8988T (cell line): ENCODE measurements at regions not wholly inside any gene's neighbourhood (a gene's known extent, or its start where the extent isn't known, plus 50 kb on each side); places are given as distances from the start of the nearest gene placed in this dataset.

Experiments used
- DNase-seq: peaks from one replicate; pipeline ENCODE4 v3.0.0; 2011

DNA sequence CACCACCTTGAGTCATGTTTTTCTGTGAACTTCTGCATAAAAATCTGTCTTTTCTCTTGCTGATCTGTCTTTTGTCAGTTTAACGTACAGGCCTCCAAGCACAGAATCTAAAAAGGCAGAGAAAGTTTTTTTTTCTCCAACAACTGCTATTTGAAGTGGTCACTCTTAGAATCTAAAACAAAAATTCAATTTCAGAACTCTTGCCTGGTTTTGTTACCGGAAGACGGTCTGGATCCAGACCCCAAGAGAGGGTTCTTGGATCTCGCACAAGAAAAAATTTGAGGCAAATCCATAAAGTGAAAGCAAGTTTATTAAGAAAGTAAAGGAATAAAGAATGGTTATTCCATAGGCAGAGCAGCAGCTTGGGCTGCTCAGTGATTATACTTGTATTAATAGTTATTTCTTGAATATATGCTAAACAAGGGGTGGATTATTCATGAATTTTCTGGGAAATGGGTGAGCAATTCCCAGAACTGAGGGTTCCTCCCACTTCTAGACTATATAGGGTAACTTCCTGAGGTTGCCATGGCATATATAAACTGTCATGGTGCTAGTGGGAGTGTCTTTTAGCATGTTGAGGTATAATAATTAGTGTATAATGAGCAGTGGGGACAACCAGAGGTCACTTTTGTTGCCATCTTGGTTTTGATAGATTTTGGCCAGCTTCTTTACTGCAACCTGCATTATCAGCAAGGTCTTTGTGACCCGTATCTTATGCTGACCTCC, 150.0 kb upstream of the PLEKHA5 start:
- DNase-seq: no peak

DNA sequence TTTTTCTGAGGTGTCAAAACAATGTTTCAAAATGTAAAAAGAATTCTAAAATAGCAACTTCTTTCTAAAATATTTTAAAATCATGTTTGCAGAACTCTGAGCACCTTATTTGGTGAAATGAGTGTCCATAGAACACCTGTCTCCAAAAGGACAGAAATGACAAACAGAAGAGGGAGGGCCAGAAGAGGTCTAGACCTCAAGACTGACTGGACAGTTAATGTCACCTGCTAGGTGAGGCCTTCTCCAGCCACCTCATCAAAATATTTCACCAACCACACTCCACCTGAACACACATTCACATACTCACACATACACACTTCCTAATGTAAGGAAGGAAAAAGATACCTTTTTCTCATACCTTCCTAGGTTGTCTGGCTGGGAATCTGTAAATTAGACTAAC, 147.8 kb upstream of the PLEKHA5 start:
- DNase-seq: no peak

DNA sequence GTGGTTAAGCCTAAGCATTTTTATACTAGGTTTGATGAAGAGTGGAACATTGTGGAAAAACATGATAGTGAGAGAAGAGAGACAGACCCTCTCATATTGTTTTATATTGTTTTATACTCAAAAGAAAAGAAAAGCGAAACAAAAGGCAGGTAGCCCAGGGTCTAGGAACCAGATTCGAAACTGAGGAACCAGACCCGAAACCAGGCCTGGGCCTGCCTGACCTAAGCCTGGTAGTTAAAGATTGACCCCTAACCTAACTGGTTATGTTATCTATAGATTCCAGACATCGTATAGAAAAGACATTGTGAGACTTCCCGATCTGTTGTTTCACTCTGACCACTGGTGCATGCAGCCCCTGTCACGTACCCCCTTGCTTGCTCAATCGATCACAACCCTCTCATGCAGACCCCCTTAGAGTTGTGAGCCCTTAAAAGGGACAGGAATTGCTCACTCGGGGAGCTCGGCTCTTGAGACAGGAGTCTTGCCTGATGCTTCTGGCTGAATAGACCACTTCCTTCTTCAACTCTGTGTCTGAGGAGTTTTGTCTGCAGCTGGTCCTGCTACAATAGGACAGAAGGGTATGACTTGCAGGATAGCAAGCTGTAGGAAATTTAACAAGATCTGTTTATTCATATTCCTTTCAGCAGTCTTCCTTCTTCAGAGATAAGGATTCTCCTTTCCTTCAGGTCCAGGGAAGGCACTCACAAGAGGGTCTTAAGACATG, 147.1 kb upstream of the PLEKHA5 start:
- DNase-seq: no peak

DNA sequence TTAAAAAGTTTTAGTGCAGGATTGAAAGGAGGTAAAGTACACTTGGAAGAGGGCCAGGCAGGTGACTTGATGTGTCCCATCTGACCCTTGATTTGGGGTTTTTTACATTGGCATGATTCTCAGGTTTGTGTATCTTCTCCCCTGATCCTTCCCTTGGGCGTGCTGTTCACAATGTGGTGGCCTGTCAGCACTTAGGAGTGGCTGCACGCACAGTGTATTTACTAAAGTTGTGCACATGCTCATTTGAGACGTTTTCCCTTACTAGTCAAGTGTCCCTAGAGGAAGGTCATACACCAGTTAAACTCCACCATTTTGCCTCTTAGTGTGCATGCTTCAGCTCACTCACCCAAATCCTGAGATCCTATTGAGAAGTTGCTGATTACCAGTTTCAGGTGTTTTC, 145.7 kb upstream of the PLEKHA5 start:
- no peak for DNase-seq

DNA sequence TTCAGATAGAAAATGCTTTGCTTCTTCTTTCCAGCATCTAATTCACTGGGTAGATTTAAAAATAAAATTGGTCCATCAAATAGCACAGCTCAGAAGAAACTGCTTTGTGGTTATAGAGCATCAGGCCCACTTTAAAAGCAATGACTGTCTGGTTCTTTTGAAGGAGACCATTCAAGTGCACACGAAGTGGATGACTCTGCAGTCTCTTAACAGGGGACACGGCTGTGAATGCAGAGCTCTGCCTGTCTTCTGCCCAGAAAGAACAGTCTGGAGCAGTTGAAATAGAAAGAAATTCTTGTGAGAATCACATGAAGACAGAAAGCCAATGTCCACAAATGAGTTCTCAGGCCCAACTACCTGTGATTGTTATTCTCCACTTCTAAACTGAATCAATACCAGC, 138.7 kb upstream of the PLEKHA5 start:
- no peak for DNase-seq

DNA sequence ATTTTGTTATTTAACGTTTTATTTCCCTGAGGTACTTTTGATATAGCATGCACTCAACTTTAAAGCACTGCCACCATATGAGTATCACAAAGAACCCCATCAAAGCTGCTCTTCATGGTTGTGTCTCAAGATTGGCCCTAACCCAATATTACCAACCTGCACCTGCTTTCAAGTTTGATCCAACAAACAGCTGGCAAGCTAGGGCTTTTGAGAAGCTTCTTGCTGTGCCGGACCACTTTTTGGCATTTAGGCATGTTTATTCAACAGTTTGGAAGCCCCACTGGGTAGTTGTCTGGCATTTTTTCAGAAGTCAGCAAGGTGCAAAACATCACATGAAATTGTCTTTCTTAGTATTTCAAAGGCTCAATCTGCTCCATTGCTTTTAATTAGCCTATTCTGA, 137.2 kb upstream of the PLEKHA5 start:
- DNase-seq: no peak

DNA sequence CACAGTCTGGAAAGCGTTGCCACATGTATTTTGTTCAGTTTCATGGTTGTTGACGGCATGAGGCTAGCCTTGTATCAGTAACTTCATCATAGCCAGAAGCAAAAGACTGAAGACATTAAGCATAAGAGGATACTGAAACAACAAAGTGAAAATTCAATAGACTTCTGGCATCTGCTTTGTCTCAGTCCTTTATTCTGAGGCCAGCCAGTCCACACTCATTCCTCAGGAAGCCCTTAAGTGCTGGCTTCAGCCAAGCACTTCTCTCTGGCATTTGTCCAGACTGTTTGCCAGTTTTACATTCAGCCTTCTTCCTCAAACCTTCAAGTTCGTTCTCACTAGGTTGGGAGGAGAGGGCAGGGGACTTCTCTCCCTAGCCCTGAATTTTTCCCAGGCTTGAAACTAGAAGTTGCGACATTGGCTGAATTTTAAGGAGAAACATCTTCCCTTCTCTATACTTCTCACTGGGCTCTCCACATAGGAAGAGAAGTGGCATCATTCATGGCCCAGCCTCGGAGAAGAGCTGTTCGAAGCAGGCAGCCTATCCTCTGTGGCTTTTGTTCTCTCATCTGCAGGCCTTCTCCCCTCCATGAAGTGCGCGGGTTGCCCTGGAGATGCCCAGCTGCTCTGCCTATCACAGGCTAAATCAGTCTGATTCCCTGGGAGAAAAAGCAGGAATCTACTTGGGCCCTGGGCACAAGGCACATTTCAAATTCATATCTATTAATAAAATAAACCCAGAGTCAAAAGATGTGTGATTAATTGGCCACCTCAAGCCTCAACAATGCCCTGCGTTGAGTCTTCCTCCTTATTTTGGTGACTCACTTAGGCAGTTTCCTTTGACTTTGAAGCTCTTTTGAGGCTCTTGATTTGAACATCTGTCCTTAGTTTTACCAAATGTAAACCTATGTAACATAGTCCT, 130.9 kb upstream of the PLEKHA5 start:
- DNase-seq: no peak

DNA sequence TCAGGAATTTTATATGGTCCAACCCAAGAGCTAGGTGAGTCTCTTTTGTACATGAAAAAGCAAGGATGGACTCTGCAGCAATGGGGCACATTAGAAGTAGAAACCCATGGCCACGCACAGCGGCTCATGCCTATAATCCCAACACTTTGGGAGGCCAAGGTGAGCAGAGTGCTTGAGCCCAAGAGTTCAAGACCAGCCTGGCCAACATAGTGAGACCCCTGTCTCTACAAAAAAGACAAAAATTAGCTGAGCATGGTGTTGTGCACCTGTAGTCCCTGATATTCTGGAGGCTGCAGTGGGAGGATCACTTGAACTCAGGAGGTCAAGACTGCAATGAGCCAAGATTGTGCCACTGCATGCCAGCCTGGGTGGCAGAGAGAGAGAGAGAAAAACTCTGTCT, 128.7 kb upstream of the PLEKHA5 start:
- DNase-seq: no peak

DNA sequence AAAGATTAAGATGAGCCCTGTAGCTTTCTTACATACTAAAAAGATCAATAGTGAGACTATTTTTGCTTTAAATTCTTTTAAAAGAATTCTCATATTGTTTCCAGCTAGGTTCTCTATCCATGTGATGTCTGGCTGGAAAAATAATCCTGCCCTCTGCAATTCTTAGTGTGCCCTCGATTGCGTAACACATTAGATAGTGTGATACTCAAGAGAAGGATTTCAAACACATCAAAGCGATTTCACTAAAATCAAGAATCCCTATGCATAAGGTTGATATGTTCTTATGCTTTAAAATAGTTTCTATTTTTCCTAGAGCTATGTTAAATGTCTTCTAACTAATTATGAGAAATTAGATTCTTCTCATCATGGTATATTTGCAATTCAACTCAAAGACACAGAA, 127.3 kb upstream of the PLEKHA5 start:
- no peak for DNase-seq

DNA sequence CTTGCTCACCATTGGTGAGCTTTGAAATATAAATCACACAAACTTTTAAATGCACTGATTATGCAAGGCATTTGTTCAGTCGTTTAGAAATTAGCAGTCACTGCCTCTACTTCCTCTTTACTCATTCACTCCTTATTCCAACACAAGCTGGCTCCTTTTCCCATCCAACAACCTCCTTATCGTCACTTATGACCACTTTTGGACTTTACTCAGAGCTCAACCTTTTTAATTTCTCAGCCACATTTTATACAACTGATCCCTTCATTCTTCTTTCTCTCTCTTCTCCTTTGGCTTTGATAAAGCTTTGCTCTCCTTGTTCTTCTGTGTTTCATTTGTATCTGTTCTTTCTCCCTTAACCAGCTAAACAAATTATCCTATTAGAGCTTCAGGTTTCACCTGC, 126.4 kb upstream of the PLEKHA5 start:
- no peak for DNase-seq

DNA sequence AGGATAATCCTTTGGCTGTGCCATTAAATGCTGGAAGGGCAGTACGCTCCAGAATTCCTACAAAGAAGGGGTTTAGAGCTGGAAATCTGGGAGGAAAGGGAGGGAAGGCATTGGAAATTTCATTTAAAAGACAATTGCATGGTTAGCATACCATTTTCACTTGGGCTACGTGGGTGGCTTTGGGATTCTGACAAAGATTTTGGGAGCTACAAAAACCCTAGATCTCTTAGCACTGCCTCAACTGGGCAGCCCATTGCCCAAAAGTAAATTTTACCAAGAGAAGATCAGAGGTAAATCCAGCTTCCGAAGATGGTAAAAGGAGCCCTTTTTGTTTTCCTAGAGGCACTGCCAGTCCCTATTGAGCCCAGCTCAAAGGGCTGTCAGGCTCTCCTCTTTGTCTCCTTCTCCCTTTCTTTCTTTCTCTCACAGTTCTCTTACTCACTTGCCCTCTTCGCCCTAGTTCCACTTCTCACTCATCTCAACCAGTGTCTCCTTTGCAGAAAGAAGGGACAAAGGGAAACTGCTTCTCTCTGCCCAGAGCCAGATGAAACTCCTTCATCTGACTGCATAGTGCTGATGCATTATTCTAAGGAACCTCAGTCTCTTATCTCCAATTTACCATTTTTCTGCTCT, 125.4 kb upstream of the PLEKHA5 start:
- no peak for DNase-seq

DNA sequence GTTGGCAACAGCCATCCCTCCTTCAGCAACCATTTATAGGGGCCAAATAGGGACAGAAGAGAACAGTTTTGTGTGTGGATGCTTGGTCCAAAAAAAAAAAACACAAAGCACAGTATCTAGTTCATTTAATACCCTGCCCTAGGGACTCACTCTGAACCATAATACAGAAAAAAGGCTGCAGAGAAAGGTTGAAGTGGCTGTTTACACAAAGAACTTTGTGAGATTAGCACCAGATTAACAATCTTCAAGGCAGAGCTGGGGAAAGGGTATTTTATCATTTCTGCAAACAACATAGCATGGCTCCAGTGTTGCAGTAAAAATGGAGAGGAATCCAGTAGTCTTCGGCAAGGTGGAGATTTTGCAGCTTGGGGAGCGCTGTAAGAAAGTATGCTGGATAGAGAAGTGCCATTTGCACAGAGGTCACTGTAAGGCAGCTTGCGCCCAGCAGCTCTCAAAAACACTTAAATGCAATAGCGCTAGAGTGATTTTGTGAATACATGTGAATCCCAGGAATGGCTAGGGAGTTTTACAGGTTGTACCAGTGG, 124.2 kb upstream of the PLEKHA5 start:
- DNase-seq: no peak

DNA sequence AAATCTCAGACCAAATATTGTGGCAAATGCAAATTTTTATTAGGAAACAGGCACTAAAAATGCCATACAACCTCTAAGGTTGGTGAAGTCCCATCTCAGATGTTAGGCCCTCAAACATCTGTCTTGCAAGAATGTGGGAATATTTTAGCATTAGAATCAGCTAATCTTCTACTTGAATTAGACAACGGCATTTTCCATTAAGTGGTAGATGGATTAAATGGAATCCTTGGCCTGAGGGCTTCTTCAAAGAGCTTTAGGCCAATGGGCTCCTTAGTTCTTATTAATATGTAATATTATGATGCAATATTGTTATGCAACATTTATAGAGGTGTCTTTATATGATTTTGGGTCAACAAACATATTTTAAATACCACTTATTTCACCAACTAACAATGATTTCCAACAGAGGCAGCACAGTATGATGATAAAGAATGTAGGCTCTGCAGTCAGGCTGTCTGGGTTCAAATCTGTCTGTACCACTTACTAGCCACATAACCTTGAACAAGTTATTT, 122.9 kb upstream of the PLEKHA5 start:
- no peak for DNase-seq

DNA sequence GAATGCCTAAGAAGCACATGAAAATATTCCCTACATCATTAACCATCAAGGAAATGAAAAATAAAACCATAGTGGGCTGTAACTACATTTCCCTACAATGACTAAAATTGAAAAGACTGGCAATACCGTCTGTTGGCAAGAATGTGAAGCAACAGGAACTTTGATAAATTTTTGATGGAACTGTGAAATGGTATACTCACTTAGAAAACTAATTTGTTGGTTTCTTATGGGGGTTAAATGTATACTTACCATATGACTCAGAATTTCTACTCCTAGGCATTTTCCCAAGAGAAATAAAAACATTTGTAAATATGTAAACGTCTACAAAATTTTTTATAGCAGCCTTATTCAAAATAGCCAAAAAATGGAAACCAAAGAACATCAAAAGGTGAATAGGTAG, 121.4 kb upstream of the PLEKHA5 start:
- DNase-seq: no peak

DNA sequence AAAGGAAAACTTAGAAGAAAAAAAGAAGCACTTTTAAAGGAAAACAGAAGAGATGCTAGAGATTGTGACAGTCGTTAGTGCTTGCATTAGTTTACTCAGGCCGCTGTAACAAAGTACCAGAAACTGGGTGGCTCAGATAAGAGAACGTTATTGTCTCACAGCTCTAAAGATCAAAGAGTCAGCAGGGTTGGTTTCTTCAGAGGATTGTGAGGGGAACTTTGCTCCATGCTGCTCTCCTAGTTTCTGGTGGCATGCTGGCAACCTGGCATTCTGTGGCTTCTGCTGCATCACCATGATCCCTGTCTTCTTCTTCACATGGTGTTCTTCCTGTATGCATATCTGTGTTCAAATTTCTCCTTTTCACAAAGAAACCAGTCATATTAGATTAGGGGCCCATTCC, 119.4 kb upstream of the PLEKHA5 start:
- DNase-seq: no peak

DNA sequence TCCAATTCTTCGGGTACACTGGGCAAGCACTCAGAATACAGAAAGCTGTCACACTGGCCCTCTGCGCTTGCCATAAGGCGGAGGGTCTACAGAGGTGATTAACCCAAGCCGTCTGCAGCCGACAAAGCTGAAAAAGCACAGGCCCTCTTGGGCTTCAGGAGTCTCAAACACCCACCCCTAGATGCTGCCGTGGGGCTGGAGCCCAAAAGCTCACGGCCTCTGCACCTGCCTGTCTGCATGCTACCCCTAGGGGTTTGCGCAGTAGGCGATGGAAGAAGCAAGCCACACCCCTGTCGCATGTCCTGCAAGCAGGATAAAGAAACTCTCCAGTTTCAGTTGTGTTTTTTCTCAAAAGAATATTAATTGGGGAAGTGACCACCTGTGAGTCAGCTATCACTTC, 118.8 kb upstream of the PLEKHA5 start:
- DNase-seq: no peak

DNA sequence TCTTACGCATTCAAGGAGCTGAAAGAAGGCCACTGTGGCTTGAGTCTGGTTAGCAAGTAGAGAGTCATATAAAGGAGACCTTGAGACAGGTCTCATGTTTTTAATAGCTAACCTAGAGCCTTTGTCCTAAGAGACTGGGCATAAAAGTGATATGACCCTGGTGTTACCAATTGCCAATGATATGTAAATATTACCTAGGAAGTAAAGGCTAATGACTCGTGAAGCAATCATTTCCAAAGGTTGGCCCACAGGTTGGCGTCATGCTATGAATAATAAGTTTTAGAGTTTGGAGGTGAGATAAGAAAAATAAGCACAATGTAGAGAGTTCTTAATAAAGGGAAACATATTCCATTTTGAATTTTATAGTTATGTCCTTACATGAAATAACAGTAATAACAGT, 116.6 kb upstream of the PLEKHA5 start:
- no peak for DNase-seq

DNA sequence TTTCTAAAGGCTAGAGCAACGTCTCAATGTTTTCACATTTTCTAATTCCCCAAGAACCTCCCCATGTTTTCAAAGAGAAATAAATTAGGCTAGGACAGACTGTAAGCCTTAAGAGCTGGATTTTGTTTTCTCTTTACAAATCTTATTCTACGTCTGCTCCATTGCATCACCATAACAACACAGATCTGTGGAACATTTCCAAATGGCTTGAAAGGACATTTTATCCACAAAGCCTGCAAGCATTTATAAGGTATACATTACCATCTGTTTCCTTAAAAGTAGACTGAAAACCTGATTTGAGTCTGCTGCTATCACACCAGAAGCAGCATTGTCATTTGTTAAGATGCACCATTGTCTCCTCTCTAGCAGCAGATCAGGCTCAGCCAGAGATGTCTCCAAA, 115.3 kb upstream of the PLEKHA5 start:
- no peak for DNase-seq

DNA sequence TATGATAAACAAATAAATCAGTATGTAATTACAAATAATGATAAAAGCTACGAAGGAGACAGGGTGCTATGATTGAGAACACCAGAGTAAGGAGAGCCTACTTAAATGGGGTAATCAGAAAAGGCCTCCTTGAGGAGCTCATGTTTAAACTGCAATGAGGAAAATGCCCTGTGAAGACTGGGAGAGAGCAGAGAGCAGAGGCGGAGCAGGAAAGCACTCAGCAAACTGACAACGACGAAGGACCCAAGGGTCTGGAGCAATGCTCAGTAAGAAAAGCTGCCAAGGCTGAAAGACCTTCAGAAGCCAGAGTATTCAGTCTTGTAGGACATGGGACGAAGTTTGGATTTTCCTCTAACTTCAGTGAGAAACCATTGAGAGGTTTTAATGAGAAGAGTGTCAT, 114.2 kb upstream of the PLEKHA5 start:
- DNase-seq: no peak

DNA sequence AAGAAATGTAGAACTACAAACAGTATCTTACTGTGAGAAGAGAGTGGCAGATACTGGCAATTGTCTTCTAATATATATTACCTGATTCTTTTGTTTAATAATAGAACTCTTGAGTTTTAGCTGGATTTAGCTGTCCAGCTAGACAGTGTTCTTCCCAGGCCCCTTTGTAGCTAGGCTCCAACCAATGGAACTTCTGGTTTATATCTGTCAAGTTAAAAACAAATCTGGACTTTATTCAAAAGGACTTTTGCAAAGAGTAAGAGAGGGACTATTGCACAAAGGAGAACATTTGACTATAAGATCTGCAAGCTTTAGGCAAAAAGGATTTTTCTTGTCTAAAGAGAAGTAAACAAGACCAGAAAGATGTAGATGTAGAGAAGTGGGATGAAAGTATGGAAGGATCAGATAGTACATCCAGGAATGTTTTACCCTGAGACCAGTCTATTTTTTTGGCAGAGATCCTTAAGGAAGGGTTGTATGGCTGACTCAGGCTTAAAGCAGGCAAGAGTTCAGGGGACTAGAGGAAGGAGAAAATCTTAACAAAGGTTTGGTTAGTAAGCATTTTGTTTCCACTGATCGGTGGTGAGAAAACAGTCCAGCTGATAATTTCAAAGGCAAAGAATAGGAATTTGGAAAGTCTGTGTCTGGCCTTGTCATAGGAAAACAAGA, 111.1 kb upstream of the PLEKHA5 start:
- DNase-seq: no peak

DNA sequence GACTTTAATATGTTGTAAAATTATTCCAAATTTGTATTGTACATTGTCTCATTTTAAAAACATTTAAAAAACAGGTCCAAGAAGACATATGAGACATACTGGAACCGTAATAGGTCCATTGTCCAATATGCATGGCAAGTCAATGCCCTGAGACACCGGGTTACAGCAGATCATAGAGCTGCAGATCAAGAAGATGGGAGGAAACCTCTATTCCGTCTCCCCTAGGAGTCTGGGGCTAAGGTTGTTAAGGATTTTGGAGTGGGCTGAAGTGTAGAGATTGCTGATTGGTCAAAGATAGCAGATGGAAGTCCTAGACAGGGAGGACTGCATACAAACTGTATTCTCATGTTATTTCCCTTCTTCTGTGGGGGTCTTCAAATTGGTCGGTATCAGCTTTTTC, 108.3 kb upstream of the PLEKHA5 start:
- DNase-seq: no peak

DNA sequence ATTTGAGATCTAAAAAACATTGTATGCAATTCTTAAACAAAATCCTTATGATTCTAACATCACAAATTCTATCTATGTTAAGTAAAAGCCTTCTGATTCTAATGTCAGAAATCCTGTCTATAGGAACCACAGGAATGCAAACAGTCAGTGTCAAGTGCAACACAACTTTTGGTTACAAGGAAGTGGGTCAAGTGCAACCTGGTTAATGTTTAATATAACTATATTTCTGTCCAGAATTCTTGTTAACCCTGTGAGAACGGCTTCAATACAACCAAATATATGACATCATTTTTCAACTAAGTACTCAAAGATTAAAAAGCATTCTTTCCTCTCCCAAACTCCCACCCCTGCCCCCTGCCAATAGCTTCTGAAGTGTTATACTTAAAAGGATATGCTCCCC, 107.9 kb upstream of the PLEKHA5 start:
- DNase-seq: no peak
